CD4-positive, alpha-beta T cell treated with Interleukin-15 for 1 hour (primary cell): ENCODE measurements at regions not wholly inside any gene's neighbourhood (a gene's known extent, or its start where the extent isn't known, plus 50 kb on each side); places are given as distances from the start of the nearest gene placed in this dataset.
"Not testable (repeated sequence)": the region's sequence is repeated elsewhere in the genome, so short reads cannot be mapped to it uniquely, and the experiment has no call there.

Experiments
- DNase-seq: peaks from one replicate; pipeline ENCODE4 v3.0.0-alpha.2; 2020

DNA sequence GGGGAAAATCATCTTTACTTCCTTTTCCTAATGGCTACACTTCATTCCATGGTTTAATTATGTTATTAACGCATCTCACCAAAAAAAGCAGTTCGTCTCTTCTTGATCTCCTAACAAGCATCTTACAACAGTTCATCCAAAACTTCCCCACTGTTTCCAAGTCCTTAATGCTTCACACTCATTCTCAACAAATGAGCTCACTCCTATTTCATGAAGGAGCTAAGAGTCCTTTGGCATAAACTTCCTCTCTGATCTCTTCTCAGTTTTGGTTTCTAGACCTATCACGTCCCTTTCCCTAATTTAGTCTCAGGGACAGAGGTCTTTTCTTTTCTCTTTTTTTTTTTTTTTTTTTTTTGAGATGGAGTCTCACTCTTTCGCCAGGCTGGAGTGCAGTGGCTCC is 205.9 kb upstream of the SLC39A10 start:
- no peak for DNase-seq

DNA sequence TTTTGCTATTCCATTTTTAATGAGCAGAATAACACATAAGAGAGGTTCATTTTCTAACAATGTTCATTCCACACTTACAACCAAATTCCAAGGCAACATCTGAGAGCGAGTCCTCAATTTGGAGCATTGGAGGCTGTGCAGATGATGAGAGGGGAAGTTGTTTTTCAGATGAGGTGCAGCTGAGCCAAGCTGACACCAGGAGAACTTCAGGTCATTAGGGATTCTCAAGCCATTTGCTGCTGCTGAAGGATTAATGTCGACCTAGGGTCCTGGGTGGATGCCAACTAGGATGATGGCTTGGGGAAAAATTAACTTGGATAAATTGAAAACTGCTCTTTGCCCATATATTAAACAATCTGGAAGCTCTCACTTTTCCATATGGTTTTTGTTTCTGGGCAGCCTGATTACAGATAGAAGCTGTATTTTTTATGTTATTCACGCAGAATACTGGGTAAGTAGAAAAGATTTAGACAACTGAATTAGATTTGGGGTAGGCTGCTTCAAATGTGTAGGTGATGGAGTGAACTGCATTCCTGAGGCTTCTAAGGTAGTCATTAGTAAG is 206.4 kb upstream of the SLC39A10 start:
- no peak for DNase-seq

DNA sequence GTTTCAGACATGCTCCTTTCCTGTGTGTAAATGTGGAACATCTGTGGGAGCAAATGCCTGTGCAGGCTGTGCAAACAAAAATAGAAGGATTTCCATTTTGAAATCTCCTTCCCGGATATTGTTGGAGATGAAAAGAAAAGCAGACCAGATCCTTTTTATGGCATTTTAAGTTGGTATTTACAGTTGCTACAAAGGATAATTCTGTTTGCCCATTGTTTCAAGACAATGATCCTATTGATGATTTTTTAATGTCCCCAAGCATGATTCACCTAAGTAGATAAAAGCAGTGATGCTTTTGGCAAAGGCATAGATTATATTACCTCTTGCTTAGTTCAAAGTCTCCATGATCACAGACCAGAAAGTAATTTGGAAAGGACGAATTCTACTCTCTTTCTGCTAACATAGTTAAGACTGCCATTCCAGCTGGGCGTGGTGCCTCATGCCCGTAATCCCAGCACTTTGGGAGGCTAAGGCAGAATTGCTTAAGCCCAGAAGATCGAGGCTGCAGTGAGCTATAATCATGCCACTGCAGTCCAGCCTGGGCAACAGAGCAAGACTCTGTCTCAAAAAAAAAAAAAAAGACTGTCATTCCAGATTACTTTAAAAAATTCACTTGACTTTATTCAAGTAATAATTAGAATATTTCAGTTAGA is 209.6 kb upstream of the SLC39A10 start:
- DNase-seq, result no peak

DNA sequence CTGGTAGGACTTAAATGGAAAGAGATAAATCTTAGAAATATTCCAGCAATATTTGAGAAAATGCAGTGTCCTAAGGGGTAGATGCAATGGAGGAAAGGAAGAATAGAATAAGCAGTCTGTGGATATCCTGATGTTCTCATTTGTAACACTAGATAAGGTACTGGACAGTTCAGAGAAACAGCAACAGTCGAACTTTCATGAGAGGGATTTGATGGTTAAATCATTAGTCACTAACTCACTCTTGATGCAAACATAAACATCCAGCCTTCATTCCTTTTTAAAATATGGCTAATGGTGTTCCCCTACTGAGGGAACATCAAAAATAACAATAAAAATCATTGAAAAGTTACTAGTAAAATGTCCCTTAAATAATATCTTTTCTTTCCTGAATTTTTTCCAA is 211.4 kb upstream of the SLC39A10 start:
- no peak for DNase-seq

DNA sequence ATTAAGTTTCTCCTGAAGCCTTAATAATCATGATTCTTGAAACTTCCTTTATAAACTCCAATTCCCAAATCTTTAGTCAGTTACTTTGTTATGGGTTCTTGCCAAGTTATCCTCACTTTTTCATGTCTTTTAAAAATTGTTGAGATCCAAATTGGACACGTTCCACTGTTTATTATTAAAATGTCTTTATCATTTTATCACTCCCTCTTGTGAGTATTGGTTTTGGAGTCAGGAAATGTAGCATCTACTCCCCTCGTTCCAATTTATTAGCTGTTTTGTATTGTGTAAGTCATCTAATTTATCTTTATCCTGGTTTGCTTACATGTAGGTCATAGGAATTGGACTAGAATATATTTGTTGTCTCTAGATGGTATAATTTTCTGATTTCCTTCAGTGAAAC is 213.1 kb upstream of the SLC39A10 start:
- DNase-seq, result no peak

DNA sequence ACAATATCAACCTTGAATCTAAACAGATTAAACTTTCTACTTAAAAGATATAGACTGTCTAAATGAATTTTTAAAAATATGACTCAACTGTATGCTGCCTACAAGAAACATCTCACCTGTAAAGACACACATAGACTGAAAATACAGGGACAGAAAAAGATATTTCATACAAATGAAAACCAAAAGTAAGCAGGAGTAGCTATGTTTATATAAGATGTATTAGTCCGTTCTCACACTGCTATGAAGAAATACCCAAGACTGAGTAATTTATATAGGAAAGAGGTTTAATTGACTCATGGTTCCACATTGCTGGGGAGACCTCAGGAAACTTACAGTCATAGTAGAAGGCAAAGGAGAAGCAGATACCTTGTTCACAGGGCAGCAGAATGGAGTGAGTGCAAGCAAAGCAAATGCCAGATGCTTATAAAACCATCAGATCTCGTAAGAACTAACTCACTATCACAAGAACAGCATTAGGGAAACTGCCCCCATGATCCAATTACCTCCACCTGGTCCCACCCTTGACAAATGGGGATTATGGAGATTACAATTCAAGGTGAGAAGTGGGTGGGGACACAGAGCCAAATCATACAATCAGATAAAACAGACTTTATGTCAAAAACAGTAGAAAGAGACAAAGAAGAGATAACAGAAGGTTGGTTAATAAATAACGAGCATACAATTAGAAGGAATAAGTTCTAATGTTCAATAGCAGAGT is 214.4 kb upstream of the SLC39A10 start:
- DNase-seq, result no peak

DNA sequence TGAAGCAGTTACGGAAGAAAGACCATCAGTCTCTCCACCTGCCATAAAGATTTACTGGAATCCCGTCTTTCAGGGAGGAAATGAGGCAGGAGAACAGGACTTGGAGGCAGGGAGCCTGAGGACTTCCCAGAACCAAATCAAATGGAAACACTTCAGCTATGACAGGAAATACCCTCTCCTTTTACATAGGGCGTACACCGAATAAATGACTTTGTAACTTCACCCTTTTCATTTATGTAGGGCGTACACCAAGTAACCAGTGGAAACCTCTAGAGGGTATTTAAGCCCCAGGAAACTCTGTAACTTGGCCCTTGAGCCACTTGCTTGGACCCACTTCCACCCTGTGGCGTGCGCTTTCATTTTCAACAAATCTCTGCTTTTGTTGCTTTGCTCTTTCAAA is 218.3 kb upstream of the SLC39A10 start:
- DNase-seq, result no peak

DNA sequence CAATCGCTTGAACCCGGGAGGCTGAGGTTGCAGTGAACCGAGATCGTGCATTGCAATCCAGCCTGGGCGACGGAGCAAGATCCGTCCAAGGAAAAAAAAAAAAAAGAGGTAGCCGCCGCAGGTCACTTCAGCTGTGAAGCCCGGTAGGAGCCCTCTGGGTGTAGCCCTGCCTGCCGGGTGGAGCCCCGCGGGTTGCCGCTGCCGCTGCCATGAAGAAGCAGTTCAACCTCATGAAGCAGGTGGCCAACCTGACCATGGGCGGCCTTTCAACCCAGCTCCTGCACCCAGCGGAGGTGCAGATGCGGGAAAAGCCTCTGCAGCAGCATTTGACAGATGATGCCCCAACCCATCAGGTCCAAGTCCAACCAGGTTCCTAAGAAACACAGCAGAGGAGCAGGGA is 219.5 kb upstream of the SLC39A10 start:
- no peak for DNase-seq

DNA sequence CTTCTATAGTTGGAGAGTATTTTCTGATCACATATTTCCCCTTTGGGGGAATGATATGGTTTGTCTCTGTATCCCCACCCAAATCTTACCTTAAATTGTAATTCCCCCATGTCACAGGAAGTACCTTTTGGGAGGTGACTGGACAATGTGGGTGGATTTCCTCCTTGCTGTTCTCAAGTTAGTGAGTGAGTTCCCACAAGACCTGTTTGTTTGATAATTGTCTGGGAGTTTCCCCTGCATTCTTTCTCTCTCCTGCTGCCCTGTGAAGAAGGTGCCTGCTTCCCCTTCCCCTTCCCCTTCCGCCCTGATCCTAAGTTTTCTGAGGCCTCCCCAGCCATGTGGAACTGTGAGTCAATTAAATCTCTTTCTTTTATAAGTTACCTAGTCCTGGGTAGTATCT is 222.7 kb upstream of the SLC39A10 start:
- DNase-seq, result no peak

DNA sequence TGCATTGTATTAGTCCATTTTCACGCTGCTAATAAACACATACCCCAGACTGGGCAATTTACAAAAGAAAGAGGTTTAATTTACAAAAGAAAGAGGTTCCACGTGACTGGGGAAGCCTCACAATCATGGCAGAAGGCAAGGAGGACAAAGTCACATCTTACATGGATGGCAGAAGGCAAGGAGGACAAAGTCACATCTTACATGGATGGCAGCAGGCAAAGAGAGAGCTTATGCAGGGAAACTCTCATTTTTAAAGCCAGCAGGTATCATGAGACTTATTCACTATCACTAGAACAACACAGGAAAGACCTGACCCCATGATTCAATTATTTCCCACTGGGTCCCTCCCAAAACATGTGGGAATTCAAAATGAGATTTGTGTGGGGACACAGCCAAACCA is 223.3 kb upstream of the SLC39A10 start:
- not testable (repeated sequence) for DNase-seq

DNA sequence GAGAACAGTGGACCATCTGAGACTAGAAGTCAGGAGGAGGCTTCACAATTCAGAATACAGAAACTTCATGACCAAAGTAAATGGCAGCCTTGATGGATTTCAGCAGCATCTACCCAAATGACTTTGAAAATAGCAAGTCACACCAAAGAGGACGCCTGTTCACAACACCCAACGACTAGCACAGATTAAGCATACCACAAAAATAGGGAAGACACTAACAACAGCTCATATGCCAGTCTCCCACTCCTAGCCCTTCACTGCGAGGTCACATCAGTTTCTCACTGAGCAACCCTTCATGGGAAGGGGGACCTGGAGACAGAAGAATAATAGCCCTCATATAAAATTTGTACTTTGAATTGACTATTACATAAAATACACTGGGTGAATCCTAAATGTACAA is 228.4 kb upstream of the SLC39A10 start:
- DNase-seq, result no peak

DNA sequence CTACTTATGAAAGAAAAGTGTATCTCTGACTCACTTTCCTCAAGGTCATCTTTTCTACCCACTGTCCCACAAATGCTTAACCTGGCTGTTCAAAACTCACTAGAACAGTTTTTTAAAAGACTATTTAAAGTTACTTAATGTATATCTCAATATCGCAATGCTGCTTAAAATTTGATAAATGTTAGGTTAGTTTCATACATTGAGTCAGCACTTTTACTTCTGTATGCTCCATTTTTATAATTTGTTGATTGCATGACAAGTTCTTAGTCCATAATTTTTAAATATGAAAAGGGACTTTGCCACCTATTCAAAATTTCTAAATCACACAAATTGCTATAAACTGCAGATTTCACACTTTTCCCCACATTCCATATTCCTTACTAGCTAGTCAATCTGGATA is 231.7 kb upstream of the SLC39A10 start:
- no peak for DNase-seq

DNA sequence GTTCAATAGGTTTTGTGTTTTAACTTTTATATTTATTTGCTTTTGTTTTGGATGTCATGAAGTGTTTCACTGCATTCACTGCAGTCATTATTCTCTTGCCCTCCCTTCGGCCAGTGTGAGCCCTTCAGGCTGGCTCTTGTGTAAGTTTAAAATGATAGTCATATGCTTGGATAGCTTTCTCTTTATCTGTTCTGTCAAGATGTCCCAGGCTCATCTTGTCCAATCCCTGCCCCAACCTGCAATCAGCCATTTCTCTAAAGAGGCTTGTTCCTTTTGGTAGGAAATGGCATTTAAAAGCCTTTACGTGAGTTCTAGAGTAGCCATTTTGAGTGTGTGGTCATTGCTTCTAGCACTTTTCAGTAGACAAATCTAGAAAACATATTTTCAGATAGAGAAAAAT is 238.0 kb upstream of the SLC39A10 start:
- DNase-seq, result no peak

DNA sequence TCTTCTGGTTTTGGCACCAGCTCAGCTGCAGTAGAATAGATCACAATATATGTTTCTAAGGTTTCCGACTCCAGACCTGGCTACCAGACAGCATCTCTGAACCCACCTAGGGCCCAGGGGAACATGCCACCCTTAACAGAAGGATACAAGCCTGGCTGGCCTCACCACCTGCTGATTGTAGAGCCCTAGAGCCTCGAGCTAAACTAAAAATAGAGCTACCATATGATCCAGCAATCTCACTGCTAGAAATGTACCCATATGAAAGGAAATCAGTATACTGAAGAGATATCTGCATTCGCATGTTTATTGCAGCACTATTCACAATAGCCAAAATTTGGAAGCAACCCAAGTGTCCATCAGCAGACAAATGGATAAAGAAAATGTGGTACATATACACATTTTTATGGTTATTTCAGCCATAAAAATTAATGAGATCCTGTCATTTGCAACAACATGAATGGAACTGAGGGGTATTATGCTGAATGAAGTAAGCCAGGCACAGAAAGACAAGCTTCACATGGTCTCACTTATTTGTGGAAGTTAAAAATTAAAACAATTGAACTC is 242.4 kb upstream of the SLC39A10 start:
- DNase-seq, result no peak

DNA sequence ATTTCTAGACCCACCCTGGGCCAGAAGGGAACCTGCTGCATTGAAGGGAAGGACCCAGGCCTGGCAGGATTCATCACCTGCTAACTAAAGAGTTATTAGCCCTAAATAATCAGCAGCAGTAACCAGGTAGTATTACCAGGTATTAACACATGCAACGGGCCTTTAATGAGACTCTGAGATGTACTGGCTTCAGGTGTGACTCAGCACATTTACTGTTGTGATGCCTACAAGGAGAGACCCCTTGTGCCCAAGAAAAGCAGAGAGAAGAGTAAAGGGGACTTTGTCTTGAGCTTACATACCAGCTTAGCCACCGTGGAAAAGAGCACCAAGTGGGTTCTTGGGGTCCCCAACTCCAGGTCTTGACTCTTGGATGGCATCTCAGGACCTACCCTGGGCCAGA is 243.1 kb upstream of the SLC39A10 start:
- DNase-seq, result no peak

DNA sequence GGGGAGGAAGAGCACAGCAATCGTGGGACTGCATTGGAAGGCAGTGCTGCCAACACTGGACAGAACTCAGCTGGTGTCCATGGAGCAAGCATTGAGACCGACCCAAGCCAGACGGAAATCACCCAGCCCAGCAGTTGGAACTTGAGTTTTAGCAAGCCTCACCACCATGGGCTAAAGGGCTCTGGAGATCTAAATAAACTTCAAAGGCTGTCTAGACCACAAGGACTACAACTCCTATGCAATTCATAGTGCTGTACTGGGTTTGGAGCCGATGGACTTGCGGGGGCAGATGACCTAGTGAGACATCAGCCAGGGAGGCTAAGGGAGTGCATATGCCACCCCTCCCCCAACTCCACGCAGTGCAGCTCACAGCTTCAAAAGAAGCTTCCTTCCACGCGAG is 243.6 kb upstream of the SLC39A10 start:
- DNase-seq, result no peak

DNA sequence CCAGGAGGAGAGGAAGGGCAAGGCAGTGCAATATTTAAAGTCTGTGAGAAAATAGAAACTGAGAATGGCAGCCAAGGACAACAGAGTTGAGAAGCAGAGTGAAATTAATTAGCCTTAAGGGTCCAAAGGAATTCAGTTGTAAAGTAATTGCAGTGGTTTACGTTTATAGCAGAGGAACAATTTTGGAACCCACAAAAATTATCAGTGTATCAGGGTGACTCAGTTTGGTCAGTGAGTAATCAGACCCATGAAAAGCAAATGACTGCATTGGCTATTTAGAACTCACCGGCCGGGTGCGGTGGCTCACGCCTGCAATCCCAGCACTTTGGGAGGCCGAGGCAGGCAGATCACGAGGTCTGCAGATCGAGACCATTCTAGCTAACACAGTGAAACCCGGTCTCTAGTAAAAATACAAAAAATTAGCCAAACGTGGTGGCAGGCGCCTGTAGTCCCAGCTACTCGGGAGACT is 245.8 kb upstream of the SLC39A10 start:
- DNase-seq, result no peak

DNA sequence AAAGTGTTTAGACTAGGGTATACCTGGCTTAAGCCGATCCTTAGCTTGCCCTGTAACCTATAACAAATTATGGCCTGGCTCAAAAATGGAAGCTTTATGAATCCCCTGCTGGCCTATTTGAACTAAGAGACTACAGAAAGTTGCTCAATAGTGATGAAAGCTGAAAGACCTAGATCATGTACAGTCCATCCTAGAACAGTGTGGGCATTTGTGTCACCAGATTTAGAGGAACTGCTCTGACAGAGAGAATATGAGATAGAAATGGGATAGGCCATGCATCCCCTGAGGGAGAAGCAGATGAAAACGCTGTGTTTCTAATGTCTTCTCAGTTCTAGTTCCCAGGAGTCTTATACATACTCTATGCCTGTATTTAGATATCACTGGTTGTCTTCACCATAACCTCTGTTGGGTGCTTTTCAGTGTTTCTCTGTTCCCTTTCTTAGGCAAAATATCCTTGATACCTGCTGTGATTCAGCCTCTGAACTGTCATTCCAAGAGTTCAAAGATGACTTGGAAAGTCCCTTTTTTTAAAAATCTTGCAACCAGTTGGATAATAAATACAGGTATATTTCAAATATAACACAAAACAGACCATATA is 246.9 kb upstream of the SLC39A10 start:
- DNase-seq, result no peak

DNA sequence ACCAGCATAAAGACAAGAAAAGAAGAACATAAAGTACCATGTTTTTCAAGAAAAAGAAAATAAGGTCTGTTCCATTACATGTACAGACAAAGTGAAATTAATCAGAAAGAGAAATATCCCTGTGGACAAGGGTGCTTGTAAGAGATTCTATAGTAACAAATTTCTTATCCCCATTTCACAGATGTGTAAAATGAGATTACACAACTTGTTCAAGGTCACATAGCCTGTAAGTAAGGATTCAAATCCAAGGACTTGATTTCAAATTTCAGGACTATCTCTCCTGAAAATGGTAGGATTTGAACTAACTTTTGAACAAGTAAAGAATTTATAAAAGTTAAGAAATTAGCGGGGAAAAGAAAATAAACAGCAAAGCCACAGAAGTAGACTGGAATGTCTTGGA is 248.2 kb upstream of the SLC39A10 start:
- no peak for DNase-seq

DNA sequence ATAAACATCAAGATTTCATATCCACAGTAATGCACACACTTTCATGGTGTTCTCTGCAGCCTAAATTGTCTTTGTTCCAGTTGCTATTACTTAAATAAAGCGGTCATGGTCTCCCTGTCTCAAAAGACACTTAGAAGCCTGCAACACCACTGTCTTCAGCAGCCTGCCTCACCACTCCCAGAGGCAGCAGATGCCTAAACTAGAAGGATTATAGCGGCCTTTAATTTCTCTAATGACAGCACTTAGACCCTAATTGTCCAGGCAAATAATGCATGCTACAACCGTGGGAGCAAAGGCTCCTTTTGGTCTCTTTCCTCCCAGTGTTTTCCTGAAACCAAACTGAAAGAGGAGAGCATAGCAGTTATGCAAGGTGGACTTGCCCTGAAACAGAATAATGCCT is 248.8 kb upstream of the SLC39A10 start:
- DNase-seq, result no peak

DNA sequence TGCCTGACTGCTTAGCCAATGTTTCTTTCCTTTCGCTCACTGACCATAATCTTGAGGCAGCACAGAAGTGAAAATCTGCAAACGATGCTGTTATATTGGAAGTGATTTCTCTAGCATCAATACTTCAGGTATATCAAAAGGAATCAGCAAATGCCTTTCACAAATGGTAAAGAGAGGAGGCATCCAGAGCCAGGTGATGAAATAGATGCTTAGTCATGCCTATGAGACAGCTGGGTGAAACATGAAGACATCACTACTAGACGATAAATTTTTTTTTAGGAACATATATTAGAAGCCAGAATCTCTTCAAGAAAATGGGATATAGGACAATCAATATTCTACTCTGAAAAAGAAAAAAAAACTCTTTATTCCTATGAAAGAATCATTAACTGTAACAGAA is 249.2 kb upstream of the SLC39A10 start:
- no peak for DNase-seq

DNA sequence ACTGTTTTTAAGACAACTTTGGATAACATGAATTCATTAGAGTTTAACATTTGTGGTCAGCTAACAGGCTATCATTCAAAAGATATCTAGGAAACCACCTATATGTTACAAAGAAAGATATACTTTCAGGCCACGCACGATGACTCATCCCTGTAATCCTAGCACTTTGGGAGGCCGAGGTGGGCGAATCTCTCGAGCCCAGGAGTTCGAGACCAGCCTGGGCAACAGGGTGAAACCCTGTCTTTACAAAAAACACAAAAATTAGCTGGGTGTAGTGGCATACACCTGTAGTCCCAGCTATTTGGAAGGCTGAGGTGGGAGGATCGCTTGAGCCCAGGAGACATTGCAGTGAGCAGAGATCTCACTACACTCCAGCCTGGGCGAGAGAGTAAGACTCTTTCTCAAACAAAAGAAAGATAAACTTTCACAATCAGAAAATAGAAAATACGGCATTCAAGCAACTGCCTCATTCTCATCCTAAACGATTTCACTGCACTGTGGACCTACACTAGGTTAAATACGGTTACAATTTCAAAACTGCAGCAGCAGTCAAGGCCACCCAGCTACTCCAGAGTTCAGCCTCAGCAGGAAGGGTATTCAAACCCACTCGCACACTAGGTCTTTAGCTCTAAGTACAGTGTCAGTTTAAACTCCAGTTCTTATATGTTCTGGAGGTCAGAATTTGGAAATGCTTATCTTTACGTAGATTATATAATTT is 250.0 kb upstream of the SLC39A10 start:
- DNase-seq, result no peak

DNA sequence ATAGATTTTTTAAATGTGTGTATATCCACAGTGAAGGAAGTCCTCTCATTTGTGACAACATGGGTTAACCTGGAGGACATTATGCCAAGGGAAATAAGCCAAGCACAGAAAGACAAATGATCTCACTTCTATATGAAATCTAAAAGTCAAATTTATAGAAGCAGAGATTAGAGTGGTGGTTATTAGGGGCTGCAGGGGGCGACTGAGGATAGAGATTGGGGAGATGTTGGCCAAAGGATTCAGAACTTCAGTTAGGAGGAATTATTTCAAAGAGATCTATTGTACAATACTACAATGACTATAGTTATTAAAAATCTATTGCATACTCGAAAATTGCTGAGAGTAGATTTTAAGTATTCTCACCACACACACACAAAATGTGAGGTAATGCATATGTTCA is 252.4 kb upstream of the SLC39A10 start:
- DNase-seq, result no peak
